Left ventricle myocardium inferior (tissue), 1 donor: ENCODE measurements at regions not wholly inside any gene's neighbourhood (a gene's known extent, or its start where the extent isn't known, plus 50 kb on each side); places are given as distances from the start of the nearest gene placed in this dataset.
"Not testable (repeated sequence)": the region's sequence is repeated elsewhere in the genome, so short reads cannot be mapped to it uniquely, and the experiment has no call there.

Source experiments
- DNase-seq: peaks from one replicate; pipeline ENCODE4 v3.0.0-alpha.2; 2020
- H3K27ac ChIP-seq: fragments of 200-600 bp; replicated peaks from 2 replicates; pipeline ENCODE4 v1.8.0; 2021
- H3K27me3 ChIP-seq: fragments of 200-600 bp; 2 replicates; pipeline ENCODE4 v1.8.0; 2021; ENCODE audit warnings: low read depth
- H3K36me3 ChIP-seq: fragments of 200-600 bp; 2 replicates; pipeline ENCODE4 v1.8.0; 2021
- H3K4me1 ChIP-seq: fragments of 200-600 bp; 2 replicates; pipeline ENCODE4 v1.8.0; 2021
- H3K4me3 ChIP-seq: fragments of 200-600 bp; 2 replicates; pipeline ENCODE4 v1.8.0; 2021; ENCODE audit warnings: mild to moderate bottlenecking, moderate library complexity
- H3K9me3 ChIP-seq: fragments of 200-600 bp; replicated peaks from 2 replicates; pipeline ENCODE4 v1.8.0; 2021
- intact Hi-C: fragments of 100-400 bp; cut with micrococcal nuclease; formaldehyde crosslinking; loops from one replicate; pipeline ENCODE4 v1.11.0; 2022
- TF ChIP-seq, protein P1 (sequence below): fragments of 200-600 bp; IDR thresholded peaks from 2 replicates; pipeline ENCODE4 v1.8.0; 2021; ENCODE audit warnings: antibody characterized with exemption, mild to moderate bottlenecking, borderline replicate concordance
- donor health status: DM: no; HTN: yes; CAD: no; lungs with severe emphysema.

DNA sequence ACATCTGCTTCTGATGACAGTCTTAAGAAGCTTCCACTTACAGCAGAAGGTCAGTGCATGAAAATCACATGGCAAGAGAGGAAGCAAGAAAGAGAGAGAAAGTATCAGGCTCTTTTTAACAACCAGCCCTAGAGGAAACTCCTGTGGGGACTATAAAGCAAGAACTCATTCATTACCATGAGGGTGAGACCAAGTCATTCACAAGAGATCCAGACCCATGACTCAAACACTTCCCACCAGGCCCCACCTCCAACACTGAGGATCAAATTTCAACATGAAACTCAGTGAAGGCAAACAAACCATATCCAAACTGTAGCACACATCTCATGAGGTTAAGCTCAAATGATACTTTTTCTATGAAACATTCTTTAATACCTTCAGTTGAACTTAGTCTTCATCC, 643.2 kb upstream of the SYNCRIP start:
- H3K4me1 ChIP-seq, result no peaks in the 10 kb centered on the region
- no peaks in the 10 kb centered on the region for H3K36me3 ChIP-seq
- H3K9me3 ChIP-seq, result peaks cover 46% of the 10 kb centered on the region
- DNase-seq, result no peak
- no peak overlapping the region for H3K4me3 ChIP-seq
- no peaks in the 10 kb centered on the region for H3K27me3 ChIP-seq
- TF ChIP-seq, protein P1, sequence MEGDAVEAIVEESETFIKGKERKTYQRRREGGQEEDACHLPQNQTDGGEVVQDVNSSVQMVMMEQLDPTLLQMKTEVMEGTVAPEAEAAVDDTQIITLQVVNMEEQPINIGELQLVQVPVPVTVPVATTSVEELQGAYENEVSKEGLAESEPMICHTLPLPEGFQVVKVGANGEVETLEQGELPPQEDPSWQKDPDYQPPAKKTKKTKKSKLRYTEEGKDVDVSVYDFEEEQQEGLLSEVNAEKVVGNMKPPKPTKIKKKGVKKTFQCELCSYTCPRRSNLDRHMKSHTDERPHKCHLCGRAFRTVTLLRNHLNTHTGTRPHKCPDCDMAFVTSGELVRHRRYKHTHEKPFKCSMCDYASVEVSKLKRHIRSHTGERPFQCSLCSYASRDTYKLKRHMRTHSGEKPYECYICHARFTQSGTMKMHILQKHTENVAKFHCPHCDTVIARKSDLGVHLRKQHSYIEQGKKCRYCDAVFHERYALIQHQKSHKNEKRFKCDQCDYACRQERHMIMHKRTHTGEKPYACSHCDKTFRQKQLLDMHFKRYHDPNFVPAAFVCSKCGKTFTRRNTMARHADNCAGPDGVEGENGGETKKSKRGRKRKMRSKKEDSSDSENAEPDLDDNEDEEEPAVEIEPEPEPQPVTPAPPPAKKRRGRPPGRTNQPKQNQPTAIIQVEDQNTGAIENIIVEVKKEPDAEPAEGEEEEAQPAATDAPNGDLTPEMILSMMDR, result no peak
- intact Hi-C loops, result no loop called here
- H3K27ac ChIP-seq, result no peak overlapping the region

DNA sequence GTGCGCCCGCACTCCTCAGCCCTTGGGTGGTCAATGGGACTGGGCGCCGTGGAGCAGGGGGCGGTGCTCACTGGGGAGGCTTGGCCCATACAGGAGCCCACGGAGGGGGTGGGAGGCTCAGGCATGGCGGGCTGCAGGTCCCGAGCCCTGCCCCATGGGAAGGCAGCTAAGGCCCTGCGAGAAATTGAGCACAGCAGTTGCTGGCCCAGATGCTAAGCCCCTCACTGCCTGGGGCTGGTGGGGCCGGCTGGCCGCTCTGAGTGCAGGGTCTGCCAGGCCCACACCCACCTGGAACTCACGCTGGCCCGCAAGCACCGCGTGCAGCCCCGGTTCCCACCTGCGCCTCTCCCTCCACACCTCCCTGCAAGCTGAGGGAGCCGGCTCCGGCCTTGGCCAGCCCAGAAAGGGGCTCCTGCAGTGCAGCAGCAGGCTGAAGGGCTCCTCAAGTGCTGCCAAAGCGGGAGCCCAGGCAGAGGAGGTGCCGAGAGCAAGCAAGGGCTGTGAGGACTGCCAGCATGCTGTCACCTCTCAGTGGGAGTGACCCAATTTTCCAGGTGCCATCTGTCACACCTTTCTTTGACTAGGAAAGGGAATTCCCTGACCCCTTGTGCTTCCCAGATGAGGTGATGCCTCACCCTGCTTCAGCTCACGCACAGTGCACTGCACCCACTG, 642.3 kb upstream of the SYNCRIP start:
- intact Hi-C loops, H3K27ac ChIP-seq, H3K4me1 ChIP-seq, H3K4me3 ChIP-seq, H3K27me3 ChIP-seq, DNase-seq, H3K36me3 ChIP-seq: not testable (repeated sequence)
- H3K9me3 ChIP-seq, result peaks cover 46% of the 10 kb centered on the region

DNA sequence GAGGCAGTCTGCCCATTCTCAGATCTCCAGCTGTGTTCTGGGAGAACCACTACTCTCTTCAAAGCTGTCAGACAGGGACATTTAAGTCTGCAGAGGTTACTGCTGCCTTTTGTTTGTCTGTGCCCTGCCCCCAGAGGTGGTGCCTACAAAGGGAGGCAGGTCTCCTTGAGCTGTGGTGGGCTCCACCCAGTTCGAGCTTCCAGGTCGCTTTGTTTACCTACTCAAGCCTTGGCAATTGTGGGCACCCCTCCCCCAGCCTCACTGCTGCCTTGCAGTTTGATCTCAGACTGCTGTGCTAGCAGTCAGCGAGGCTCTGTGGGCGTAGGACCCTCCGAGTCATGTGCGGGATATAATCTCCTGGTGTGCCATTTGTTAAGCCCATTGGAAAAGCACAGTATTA, 640.9 kb upstream of the SYNCRIP start:
- H3K36me3 ChIP-seq, H3K27ac ChIP-seq, H3K27me3 ChIP-seq, DNase-seq, H3K4me1 ChIP-seq, intact Hi-C loops, H3K4me3 ChIP-seq: not testable (repeated sequence)
- peaks cover 46% of the 10 kb centered on the region for H3K9me3 ChIP-seq

DNA sequence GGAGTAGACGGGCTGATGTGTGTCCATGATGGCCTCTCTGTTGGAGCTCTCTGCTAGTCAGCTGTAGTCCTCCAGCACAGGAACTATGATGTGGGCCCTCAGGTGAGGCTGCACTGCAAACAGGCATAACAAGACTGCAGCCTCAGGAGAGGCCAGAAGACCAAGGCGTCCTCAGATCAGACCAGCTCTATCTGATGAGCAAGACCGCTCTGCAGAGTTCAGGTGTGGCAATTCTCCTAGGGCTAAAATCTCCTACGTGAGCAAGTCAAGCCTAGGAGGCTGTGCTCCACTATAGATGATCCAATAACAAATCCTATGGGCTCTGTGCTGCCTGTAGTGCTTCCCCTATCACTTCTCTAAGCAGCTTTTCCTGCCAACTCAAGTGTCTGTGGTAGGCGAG, 633.4 kb upstream of the SYNCRIP start:
- Histone ChIP-seq H3K27ac (no peak overlapping the region), H3K9me3 (peaks cover 18% of the 10 kb centered on the region), H3K4me1 (no peaks in the 10 kb centered on the region), H3K36me3 (no peaks in the 10 kb centered on the region), H3K4me3 (no peak overlapping the region), H3K27me3 (no peaks in the 10 kb centered on the region)
- intact Hi-C loops, result no loop called here
- TF ChIP-seq, protein P1, result no peak
- DNase-seq, result no peak

DNA sequence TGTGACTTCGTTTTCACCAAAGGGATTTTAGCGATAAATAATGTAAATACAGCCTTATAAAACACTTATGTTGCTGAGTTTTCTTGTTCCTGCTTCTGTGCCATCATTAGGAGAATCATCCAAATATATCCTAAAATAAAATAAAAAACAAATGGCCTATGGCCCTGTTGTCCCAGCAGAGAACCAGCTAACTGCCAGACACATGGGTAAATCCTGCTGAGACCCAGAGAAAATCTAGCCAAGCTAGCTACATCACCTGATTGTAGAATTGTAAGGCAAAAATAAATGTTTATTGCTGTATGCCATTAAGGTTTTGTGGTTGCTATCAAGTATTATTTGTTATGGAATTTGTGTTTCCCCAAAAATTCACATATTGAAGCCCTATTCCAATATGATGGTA, 631.2 kb upstream of the SYNCRIP start:
- Histone ChIP-seq H3K36me3 (no peaks in the 10 kb centered on the region), H3K27ac (no peak overlapping the region), H3K9me3 (peaks cover 18% of the 10 kb centered on the region), H3K27me3 (no peaks in the 10 kb centered on the region), H3K4me3 (no peak overlapping the region), H3K4me1 (no peaks in the 10 kb centered on the region)
- intact Hi-C loops, result no loop called here
- TF ChIP-seq, protein P1, result no peak
- DNase-seq, result no peak

DNA sequence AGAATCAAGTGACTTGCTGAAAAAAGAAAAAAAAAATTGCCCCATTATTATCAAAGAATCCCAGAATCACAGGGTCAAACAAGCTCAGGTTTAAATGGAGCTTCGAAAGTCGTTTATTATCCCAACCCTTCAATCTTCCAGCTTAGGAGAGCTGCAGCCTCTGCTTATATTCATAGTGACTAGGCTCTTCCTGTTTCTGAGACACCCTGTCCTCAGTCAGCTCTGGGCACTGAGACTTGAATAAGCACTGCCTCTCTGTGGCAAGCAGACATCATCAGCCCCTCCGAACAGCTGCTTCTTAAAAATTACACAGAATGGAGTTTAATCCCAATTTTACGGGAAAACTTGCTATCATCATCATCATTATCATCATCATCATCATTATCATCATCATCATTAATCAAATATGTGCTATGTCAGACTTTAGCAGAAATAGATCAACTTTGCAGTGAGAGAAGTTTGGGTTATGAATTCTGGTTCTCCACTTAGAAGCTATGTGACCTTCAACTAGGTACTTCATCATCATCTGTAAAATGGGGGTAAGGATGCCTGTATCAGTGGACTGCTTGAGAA, 614.0 kb upstream of the SYNCRIP start:
- no peaks in the 10 kb centered on the region for H3K4me1 ChIP-seq
- no peak for DNase-seq
- H3K27ac ChIP-seq, result no peak overlapping the region
- H3K4me3 ChIP-seq, result no peak overlapping the region
- TF ChIP-seq, protein P1, result no peak
- intact Hi-C loops, result no loop called here
- H3K36me3 ChIP-seq, result no peaks in the 10 kb centered on the region
- peaks cover 9% of the 10 kb centered on the region for H3K9me3 ChIP-seq
- H3K27me3 ChIP-seq, result no peaks in the 10 kb centered on the region
